Gastrocnemius medialis (tissue), 4 donors: ENCODE measurements at regions not wholly inside any gene's neighbourhood (a gene's known extent, or its start where the extent isn't known, plus 50 kb on each side); places are given as distances from the start of the nearest gene placed in this dataset.

ENCODE experiments used
- ATAC-seq, 2 donors: fragments of 150-250 bp; one replicate each; pipeline ENCODE4 v1.9.1; 2016
- DNase-seq, 2 donors: peaks; one replicate each; pipeline ENCODE4 v3.0.0-alpha.2; 2019
- H3K27ac ChIP-seq, 4 donors: fragments of 200-600 bp; sonication (generic); 1 replicate in 1 of 4; 2 replicates in 3 of 4; pipeline ENCODE4 v1.5.1; 2016 to 2018; ENCODE audit warnings: mild to moderate bottlenecking in 2 of 4, moderate library complexity in 1 of 4
- H3K27me3 ChIP-seq, 3 donors: fragments of 200-600 bp; sonication (generic) in 2 of 3; 1 replicate in 1 of 3; 2 replicates in 2 of 3; pipeline versions ENCODE4 v1.5.1 to v1.6.0; 2016 to 2019; ENCODE audit warnings: mild to moderate bottlenecking in 1 of 3, moderate library complexity in 1 of 3
- H3K36me3 ChIP-seq, 2 donors: fragments of 200-600 bp; sonication (generic) in 1 of 2; one replicate each; pipeline ENCODE4 v1.5.1; 2017 to 2018
- H3K4me1 ChIP-seq, 2 donors: fragments of 200-600 bp; sonication (generic) in 1 of 2; one replicate each; pipeline ENCODE4 v1.5.1; 2016 to 2017; ENCODE audit warnings: mild to moderate bottlenecking in 2 of 2
- H3K4me3 ChIP-seq, 4 donors: fragments of 200-600 bp; sonication (generic) in 3 of 4; 1 replicate in 1 of 4; 2 replicates in 3 of 4; pipeline ENCODE4 v1.5.1; 2016 to 2019; ENCODE audit warnings: mild to moderate bottlenecking in 2 of 4
- H3K9me3 ChIP-seq, 3 donors: fragments of 200-600 bp; sonication (generic) in 2 of 3; 1 replicate in 1 of 3; 2 replicates in 2 of 3; pipeline ENCODE4 v1.5.1; 2016 to 2019
- CTCF ChIP-seq, 5 experiments: fragments of 450-650 bp in 3 of 5; fragments of 200-600 bp in 2 of 5; sonication (generic) in 2 of 5; IDR thresholded peaks in 4 of 5; conservative IDR thresholded peaks in 1 of 5; 1 replicate in 4 of 5; 2 replicates in 1 of 5; pipeline ENCODE4 v1.5.1; 2016 to 2019; ENCODE audit warnings: antibody characterized with exemption in 5 of 5, mild to moderate bottlenecking in 3 of 5, moderate library complexity in 3 of 5
- POLR2A ChIP-seq, 2 donors: fragments of 450-650 bp; IDR thresholded peaks; one replicate each; pipeline ENCODE4 v1.6.1; 2017; ENCODE audit warnings: antibody characterized with exemption in 2 of 2, mild to moderate bottlenecking in 2 of 2, moderate library complexity in 2 of 2
- in situ Hi-C, 4 donors: fragments of 200-750 bp; cut with MboI; loops; one replicate each; pipeline versions ENCODE4 v1.15.0 to v1.8.0; 2017; ENCODE audit warnings: low sequenced_read_pairs in 4 of 4
- intact Hi-C: fragments of 100-400 bp; cut with DNase I; formaldehyde crosslinking; loops from one replicate; pipeline ENCODE4 v1.15.1; 2023; ENCODE audit warnings: low total_unique reads

GRCh38 chr5:82820961-82821845 is 256.0 kb downstream of the TMEM167A start:
- Histone ChIP-seq H3K36me3 (no peaks in the 10 kb centered on the region), H3K9me3 (no peaks in the 10 kb centered on the region), H3K4me3 (no peak overlapping the region), H3K27ac (no peak overlapping the region), H3K4me1 (no peaks in the 10 kb centered on the region), H3K27me3 (no peaks in the 10 kb centered on the region)
- TF ChIP-seq CTCF (IDR thresholded peaks at IDR 0.05 in 4 of 5, conservative IDR thresholded peaks at IDR 0.05 in 1 of 5) (no peak), POLR2A (IDR thresholded peaks at IDR 0.05) (no peak)
- intact Hi-C loops = no loop called here
- ATAC-seq = no peak
- DNase-seq = no peak
- in situ Hi-C loops = no loop called here

DNA sequence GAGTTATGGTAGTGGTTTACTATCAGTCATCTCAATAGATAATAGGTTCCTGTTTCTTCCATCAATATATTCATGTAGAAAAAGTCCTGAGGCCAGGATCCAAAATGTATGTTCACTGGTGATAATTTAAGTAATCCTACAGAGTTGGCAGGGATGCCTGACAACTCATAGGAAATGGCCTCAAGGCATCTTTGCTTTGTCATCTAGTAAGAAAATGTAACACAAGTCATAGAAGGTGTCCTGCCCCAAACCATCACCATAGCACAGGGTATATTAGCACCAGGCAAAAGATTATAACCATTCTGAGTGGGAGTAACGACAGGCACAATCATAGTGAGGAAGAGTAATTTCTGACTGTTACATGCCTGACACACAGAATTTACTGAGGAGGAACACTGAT is 257.0 kb downstream of the TMEM167A start:
- Histone ChIP-seq H3K27ac (no peak overlapping the region), H3K4me3 (no peak overlapping the region), H3K27me3 (no peaks in the 10 kb centered on the region), H3K9me3 (no peaks in the 10 kb centered on the region), H3K36me3 (no peaks in the 10 kb centered on the region), H3K4me1 (no peaks in the 10 kb centered on the region)
- DNase-seq = no peak
- intact Hi-C loops = no loop called here
- in situ Hi-C loops = no loop called here
- TF ChIP-seq POLR2A (IDR thresholded peaks at IDR 0.05) (no peak), CTCF (IDR thresholded peaks at IDR 0.05 in 4 of 5, conservative IDR thresholded peaks at IDR 0.05 in 1 of 5) (no peak)
- ATAC-seq = no peak

DNA sequence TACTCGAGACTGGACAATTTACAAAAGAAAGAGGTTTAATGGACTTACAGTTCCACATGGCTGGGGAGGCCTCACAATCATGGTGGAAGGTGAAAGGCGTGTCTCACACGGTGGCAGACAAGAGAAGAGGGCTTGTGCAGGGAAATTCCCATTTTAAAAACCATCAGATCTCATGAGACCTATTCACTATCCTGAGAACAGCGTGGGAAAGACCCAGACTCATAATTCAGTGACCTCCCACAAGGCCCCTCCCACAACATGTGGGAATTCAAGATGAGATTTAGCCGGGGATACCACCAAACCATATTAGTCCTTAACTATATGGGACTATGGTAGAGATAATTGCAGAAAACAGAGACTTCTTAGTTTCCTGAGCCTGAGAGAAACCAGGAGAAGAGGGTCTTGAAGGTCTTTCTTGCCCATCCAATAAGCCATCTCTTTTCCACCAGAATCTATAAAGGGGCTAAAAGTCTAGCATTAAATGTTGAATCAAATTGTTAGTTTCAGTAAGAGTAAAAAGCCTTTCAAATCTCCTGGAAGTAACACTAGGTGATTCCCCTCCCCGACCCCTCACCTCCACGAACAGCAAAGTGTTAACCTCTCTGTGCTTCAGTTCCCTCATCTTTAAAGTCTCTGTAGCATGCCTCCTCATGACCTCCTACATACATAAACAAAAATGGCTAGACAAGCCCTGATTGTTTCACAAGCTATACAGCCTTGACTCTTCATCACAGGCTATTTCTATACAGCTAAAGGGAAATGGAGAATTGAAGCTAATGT is 259.1 kb downstream of the TMEM167A start:
- Histone ChIP-seq H3K4me1 (no peaks in the 10 kb centered on the region), H3K27me3 (no peaks in the 10 kb centered on the region), H3K9me3 (no peaks in the 10 kb centered on the region), H3K36me3 (no peaks in the 10 kb centered on the region), H3K4me3 (no peak overlapping the region), H3K27ac (no peak overlapping the region)
- TF ChIP-seq POLR2A (IDR thresholded peaks at IDR 0.05) (no peak), CTCF (IDR thresholded peaks at IDR 0.05 in 4 of 5, conservative IDR thresholded peaks at IDR 0.05 in 1 of 5) (no peak)
- ATAC-seq (no peak), DNase-seq (no peak)
- in situ Hi-C loops = no loop called here
- intact Hi-C loops = no loop called here

- in situ Hi-C loops (no loop called here), intact Hi-C loops (no loop called here)
- no peak overlapping the region for H3K27ac ChIP-seq
- no peak overlapping the region for H3K4me3 ChIP-seq
- ATAC-seq (no peak), DNase-seq (no peak)
- H3K27me3 ChIP-seq = no peaks in the 10 kb centered on the region
- no peaks in the 10 kb centered on the region for H3K4me1 ChIP-seq
- TF ChIP-seq CTCF (IDR thresholded peaks at IDR 0.05 in 4 of 5, conservative IDR thresholded peaks at IDR 0.05 in 1 of 5) = no peak
- no peak for TF ChIP-seq POLR2A (IDR thresholded peaks at IDR 0.05)
- no peaks in the 10 kb centered on the region for H3K9me3 ChIP-seq
- no peaks in the 10 kb centered on the region for H3K36me3 ChIP-seq
These were observed 260.3 kb downstream of the TMEM167A start for GRCh38 chr5:82816926-82817325.
